Stimulated activated CD4-positive, alpha-beta T cell treated with anti-CD3 and anti-CD28 coated beads, Interleukin-15, amount 100 ng/mL, for 24 hours (primary cell): ENCODE measurements at regions not wholly inside any gene's neighbourhood (a gene's known extent, or its start where the extent isn't known, plus 50 kb on each side); places are given as distances from the start of the nearest gene placed in this dataset.

Experiments used
- DNase-seq: peaks from one replicate; pipeline ENCODE4 v3.0.0-alpha.2; 2020

DNA sequence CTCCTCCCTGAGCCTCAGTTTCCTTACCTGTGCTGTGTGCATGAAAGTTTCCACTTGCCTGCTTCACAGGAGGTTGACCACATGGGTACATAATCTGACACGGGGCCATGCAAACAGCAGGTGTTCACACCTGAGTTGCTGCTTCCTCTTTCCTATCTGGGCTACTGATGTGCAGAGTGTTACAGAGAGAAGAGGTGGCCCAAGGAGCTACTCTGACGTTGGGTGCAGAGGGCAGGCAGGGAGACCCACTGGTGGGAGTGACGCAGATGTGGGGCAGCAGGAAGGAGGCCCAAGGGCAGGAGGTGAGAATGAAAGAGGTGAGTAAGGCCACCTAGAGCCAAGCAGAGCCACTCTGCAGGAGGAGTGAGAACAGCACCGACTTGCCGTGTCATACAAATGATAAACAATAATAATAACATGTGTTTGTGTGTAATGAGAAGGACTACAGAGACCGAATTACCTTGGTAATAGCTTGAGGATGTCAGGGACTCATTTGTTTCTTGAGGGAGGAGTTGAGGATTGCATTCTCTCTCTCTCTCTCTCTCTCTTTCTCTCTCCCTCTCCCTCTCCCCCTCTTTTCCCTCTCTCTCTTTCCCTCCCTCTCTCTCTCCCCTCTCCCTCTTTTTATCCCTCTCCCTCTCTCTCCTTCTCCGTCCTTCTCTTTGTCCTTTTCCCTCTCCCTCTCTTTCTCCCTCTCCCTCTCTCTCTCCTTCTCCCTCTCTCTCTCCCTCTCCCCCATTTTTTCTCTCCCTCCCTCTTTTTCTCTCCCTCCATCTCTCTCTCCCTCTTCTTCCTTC is 87.4 kb upstream of the IGSF21 start:
- DNase-seq = no peak

GRCh38 chr1:18021242-18021641 is 86.4 kb upstream of the IGSF21 start:
- no peak for DNase-seq

- no peak for DNase-seq
Observed at GRCh38 chr1:18032172-18032859, 75.3 kb upstream of the IGSF21 start.

DNA sequence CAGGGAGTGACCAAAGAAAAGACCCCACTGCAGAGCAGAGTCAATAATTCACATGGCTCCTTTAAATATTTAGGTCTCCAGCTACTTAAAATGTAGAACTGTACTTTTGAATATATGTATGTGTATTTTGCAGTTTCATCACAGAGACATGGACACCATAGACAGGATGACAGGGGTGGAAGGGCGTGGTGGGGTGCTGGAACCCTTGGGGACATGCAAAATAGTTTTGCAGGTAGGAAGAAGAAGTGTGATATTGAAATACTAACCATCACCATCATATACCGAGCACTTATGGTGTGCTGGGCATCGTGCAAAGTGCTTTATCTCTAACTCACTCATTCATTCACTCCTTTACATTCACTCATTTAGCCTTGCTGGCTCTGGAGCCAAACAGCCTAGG is 72.5 kb upstream of the IGSF21 start:
- no peak for DNase-seq

DNA sequence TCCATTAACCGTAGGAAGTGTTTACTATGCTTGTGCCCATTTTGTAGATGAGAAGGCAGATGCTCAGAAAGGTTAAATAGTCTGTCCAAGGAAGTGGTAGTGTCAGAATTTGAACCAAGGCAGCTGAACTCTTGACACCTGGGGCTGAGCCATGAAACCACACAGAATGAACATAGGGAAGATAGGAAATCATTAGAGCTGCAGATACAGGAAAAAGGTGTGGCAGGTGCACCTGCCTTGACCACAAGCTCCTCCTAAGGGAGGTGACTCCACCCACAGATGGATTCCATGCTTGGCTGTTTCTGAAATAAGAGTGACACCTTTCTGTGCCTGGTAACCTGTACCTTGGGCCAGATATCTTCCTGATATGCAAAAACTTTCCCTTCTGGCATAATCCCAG is 69.9 kb upstream of the IGSF21 start:
- no peak for DNase-seq

DNA sequence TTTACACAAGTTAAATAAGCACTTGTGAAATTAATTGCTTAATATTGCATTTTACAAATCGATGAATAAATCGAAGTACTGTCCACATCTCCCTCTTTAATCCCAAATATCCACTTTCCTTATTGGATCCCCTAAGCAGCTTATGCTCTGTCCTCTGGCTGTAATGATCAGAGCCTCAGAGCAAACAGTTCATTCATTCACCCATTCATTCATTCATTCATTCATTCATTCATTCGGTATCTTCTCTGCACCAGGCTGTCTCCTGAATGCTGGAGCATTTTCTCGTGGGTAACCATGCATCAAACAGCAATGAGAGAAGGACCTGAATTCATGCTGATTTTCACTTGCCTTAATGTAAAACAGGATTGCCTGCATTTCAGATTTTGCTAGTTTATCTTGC is 69.5 kb upstream of the IGSF21 start:
- DNase-seq = no peak

GRCh38 chr1:18039102-18039501 is 68.5 kb upstream of the IGSF21 start:
- no peak for DNase-seq

GRCh38 chr1:18041102-18041501 is 66.5 kb upstream of the IGSF21 start:
- no peak for DNase-seq

- no peak for DNase-seq
Observed at GRCh38 chr1:18041685-18042355, 65.8 kb upstream of the IGSF21 start.

DNA sequence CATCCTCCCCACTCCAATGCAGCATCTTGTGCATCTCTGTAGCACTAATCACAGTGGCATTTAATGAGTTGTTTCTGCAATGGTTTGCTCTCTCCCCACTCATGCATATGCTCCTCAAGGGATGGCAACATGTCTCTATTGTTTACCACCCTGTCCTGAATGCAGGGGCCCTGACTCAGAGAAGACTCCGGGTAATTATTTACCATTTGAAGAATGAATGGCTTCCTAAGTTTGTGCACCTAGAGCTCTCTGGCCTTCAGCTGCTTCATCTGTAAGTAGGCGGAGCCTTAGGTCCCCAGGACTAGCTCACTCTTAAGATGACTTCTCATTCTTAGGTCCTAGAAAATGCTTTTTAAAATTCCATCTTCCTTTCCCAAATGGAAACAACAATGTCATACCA is 63.7 kb upstream of the IGSF21 start:
- DNase-seq = no peak

DNA sequence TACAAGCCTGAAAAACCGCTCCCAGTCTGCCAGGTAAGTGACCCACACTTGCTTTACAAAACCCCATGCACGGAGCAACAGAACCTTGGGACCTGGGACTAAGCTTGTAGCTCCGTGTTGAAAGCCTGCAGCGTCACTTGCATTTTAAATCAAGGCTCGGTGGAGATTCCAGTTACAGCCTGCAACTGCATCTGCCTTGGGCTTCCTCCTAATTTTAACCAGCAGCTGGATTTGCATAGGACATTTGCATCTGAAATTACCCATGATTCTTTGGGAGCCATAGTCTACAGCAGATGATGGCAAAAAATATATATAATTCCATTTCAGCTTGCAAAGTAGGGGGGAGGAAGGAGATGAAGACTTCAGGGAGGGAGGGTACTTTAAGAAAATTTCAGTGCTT is 62.4 kb upstream of the IGSF21 start:
- no peak for DNase-seq

DNA sequence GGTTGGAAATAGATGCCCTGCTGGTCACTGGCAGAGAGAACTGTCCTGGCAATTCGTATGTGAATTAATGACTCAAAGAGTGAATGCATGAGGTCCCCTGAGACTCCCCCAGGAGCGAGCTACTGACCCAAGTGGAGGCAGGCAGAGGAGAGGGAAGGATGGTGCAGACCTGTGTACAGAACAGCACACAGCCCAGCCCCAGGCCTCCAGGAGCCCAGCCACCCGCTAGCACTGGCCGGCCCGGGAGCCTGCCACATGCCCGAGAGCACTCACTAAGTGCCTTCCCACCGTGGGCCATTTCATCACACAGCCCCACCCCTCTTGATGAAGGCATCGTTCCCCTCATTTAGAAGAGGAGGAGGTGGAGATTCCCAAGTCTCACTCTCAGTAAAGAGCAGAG is 62.0 kb upstream of the IGSF21 start:
- no peak for DNase-seq

DNA sequence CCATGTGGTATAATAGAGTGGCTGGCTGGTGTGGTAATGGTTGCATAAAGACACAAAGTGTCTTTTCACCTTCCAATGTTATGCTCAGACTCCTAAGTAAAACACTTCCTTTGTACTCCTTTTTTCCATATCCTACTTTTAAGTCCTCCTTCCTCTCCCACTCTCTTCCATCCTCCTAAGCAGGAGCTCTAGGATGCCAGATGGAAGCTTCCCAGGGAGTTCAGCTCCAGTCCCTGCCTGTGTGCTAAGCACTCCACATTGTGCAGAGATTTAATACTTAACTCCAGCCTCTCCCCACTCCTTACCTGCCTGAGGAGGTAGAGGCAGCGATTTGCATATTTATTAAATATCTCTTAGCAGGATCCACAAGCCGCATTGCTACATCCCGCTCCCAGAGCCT is 60.5 kb upstream of the IGSF21 start:
- no peak for DNase-seq

DNA sequence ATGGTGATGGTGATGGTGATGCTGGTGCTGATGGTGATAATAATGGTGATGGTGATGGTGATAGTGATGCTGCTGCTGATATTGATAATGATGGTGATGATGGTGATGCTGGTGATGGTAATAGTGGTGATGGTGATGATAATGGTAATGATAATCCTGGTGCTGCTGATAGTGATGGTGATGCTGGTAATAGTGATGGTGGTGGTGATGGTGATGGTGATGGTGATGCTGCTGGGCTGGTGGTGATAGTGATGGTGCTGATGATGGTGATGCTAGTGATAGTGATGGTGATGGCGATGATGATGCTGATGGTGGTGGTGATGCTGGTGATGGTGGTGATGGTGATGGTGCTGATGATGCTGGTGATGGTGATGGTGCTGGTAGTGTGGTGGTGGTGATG is 58.4 kb upstream of the IGSF21 start:
- no peak for DNase-seq

- DNase-seq = no peak
Observed at GRCh38 chr1:18052671-18053070, 54.9 kb upstream of the IGSF21 start.

DNA sequence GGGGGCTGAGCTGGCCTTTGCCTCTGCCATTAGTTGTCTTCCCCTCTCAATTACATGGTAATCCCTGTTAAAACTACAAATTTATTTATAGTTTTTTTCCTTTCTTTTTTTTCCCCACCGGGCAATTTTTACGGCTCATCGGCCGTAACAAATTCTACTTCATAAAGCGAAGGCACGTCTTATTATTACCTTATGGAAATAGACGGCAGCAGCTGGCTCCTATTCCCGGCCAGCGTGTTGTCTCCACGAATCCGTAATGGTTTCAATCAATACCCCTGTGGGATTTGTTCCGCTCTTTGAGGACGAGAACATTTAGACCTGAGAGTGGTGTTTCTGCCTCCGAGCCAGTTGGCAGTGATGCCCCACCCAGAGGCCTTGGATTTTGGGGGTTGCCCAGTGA is 52.4 kb upstream of the IGSF21 start:
- DNase-seq = no peak

DNA sequence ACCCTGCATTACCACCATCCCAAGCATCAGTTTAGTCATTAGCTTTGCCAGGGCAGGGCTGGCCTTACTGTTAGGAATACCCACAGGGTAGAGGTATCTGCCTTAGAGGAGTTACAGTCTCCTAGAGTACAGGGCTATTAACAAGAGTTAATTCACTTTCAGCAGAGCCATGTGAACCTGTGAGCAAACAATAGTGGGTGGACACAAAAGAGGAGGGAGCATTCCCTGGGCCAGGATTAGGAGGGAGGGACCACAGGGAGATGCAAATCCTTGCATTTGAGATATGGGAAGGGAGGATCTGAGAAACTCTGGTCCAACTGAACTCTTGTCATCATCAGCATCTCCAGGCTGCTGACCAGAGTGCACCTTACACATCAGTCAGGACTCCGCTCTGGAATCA is 51.1 kb upstream of the IGSF21 start:
- no peak for DNase-seq

GRCh38 chr1:18057623-18058022 is 50.0 kb upstream of the IGSF21 start:
- DNase-seq = no peak
